ENCODE measurements at regions not wholly inside any gene's neighbourhood (a gene's known extent, or its start where the extent isn't known, plus 50 kb on each side); places are given as distances from the start of the nearest gene placed in this dataset.

DNA sequence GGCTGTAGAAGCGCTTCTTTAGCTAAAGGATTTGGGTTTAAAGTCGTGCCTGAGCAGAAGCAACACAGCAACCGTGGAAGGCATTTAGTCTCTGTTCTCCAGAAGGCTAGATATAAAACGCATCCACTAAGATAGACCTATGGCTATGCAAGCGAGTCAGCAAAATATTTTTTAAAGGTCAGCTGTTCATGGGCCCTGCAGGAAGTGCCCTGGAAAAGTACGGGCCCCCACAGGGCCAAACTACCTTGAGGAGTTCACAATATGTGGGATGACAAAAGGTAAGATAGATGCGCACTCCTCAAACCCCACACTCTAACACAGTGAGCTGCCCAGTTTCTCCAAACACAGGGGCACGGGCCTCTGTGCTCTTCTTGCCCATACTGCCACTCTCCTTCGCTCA lies 261.6 kb downstream of the VPS13C start:
- Histone ChIP-seq H3K4me1 (no peaks in the 10 kb centered on the region), H3K36me3 (no peaks in the 10 kb centered on the region), H3K4me3 (no peak overlapping the region), H3K27ac (replicated peaks) (no peak overlapping the region), H3K27me3 (ENCODE audit: low read depth) (peaks cover 52% of the 10 kb centered on the region), H3K9me3 (replicated peaks) (peaks cover 13% of the 10 kb centered on the region)
- intact Hi-C loops (cut with micrococcal nuclease) = no loop called here
- TF ChIP-seq, protein P1, sequence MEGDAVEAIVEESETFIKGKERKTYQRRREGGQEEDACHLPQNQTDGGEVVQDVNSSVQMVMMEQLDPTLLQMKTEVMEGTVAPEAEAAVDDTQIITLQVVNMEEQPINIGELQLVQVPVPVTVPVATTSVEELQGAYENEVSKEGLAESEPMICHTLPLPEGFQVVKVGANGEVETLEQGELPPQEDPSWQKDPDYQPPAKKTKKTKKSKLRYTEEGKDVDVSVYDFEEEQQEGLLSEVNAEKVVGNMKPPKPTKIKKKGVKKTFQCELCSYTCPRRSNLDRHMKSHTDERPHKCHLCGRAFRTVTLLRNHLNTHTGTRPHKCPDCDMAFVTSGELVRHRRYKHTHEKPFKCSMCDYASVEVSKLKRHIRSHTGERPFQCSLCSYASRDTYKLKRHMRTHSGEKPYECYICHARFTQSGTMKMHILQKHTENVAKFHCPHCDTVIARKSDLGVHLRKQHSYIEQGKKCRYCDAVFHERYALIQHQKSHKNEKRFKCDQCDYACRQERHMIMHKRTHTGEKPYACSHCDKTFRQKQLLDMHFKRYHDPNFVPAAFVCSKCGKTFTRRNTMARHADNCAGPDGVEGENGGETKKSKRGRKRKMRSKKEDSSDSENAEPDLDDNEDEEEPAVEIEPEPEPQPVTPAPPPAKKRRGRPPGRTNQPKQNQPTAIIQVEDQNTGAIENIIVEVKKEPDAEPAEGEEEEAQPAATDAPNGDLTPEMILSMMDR (IDR thresholded peaks at IDR 0.05; ENCODE audit: borderline replicate concordance) = no peak
- no peak for DNase-seq

DNA sequence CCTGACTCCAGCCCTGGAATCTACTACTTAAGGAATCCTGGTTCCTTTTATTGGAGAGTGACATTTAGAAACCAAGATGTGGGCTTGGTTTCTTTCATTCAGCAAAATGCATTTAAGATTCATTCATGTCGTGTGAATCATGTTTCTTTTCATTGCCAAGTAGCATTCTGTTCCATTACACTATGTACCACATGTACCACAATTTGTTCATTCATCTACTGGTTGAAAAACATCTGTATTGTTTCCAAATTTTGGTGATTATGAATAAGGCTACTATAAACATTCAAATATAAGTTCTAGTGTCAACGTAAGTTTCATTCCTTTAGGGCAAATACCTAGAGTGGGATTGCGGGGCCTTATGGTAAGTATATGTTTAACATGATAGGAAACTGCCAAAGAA lies 264.2 kb downstream of the VPS13C start:
- intact Hi-C loops (cut with micrococcal nuclease) = no loop called here

DNA sequence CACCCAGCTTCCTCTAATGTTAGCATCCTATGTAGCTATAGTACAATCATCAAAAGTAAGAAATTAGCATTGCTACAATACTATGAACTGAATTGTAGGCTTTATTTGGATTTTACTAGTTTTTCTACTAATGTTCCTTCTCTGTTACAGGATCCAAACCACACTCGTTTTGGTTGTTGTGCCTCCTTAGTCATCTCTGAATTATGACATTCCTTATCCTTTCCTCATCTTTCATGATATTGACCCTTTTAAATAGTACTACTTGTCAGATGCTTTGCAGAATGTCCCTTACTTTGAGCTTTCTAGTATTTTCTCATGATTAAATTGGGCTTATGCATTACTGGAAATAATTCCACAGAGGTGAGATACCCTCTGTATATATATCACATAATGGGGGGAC lies 265.4 kb downstream of the VPS13C start:
- no peak for DNase-seq
- Histone ChIP-seq H3K4me3 (no peak overlapping the region), H3K27ac (replicated peaks) (no peak overlapping the region), H3K9me3 (replicated peaks) (peaks cover 20% of the 10 kb centered on the region), H3K4me1 (no peaks in the 10 kb centered on the region), H3K36me3 (no peaks in the 10 kb centered on the region), H3K27me3 (ENCODE audit: low read depth) (peaks cover 46% of the 10 kb centered on the region)
- TF ChIP-seq, protein P1 (IDR thresholded peaks at IDR 0.05; ENCODE audit: borderline replicate concordance) = no peak
- intact Hi-C loops (cut with micrococcal nuclease) = no loop called here

More for the DNA sequence above, 264.2 kb downstream of the VPS13C start:
- Histone ChIP-seq H3K9me3 (replicated peaks) (peaks cover 18% of the 10 kb centered on the region), H3K27ac (replicated peaks) (no peak overlapping the region), H3K4me1 (no peaks in the 10 kb centered on the region), H3K4me3 (no peak overlapping the region), H3K36me3 (no peaks in the 10 kb centered on the region), H3K27me3 (ENCODE audit: low read depth) (peaks cover 55% of the 10 kb centered on the region)
- DNase-seq = no peak
- TF ChIP-seq, protein P1 (IDR thresholded peaks at IDR 0.05; ENCODE audit: borderline replicate concordance) = no peak

DNA sequence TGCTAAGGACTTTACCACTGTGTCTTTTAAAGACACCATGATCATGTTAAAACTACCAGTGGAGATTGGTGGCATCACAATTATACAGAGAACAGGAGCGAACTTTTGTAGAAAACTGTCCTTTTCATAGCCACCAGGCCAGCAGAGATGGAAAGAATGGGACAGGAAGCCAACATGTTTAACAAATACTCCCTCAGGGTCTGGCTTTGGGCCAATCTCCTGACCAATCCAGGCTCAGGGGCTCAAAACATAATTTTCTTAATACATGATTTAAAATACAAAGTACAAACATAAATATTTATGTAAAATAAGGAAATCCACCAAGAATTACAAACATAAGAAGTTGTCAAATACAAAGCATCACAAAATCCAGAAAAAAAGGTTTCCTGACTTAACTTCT lies 266.0 kb downstream of the VPS13C start:
- no peaks in the 10 kb centered on the region for H3K4me1 ChIP-seq
- TF ChIP-seq, protein P1 (IDR thresholded peaks at IDR 0.05; ENCODE audit: borderline replicate concordance) = no peak
- no peak overlapping the region for H3K4me3 ChIP-seq
- DNase-seq = no peak
- H3K27ac ChIP-seq (replicated peaks) = no peak overlapping the region
- intact Hi-C loops (cut with micrococcal nuclease) = no loop called here
- peaks cover 43% of the 10 kb centered on the region for H3K27me3 ChIP-seq (ENCODE audit: low read depth)
- H3K9me3 ChIP-seq (replicated peaks) = peaks cover 20% of the 10 kb centered on the region
- no peaks in the 10 kb centered on the region for H3K36me3 ChIP-seq

DNA sequence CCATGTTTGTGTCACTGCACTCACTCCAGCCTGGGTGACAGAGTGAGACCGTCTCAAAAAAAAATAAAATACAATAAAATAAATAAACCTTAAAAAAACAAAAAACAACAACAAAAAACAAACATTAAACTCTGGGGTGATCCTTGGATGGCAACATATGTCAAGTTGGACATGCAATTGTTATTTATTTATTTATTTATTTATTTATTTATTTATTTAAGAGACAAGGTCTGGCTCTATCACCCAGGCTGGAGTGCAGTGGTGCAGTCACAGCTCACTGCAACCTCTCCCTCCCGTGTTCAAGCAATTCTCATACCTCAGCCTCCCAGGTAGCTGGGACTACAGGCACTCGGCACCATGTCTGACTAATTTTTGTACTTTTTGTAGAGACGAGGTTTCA lies 275.5 kb downstream of the VPS13C start:
- peaks cover 17% of the 10 kb centered on the region for H3K9me3 ChIP-seq (replicated peaks)
- no peaks in the 10 kb centered on the region for H3K4me1 ChIP-seq
- H3K27me3 ChIP-seq (ENCODE audit: low read depth) = peaks cover 39% of the 10 kb centered on the region
- TF ChIP-seq, protein P1 (IDR thresholded peaks at IDR 0.05; ENCODE audit: borderline replicate concordance) = no peak
- intact Hi-C loops (cut with micrococcal nuclease) = no loop called here
- H3K4me3 ChIP-seq = no peak overlapping the region
- no peaks in the 10 kb centered on the region for H3K36me3 ChIP-seq
- DNase-seq = no peak
- H3K27ac ChIP-seq (replicated peaks) = no peak overlapping the region

All from left ventricle myocardium inferior (tissue), 1 donor.